CD14-positive monocyte (primary cell): ENCODE measurements at regions not wholly inside any gene's neighbourhood (a gene's known extent, or its start where the extent isn't known, plus 50 kb on each side); places are given as distances from the start of the nearest gene placed in this dataset.

Experiments used
- DNase-seq, 3 donors: peaks; one replicate each; pipeline ENCODE4 v3.0.0-alpha.2; 2011 to 2022
- H2AFZ ChIP-seq: 2 replicates; pipeline ENCODE4 v1.6.0; 2012; ENCODE audit warnings: mild to moderate bottlenecking, low read depth, low read length, inconsistent platforms; ENCODE audit not compliant: insufficient read depth, poor library complexity, severe bottlenecking
- H3K27ac ChIP-seq, 2 donors: 1 replicate in 1 of 2; 2 replicates in 1 of 2; pipeline ENCODE4 v1.5.1; 2012 to 2013; ENCODE audit warnings: low read length in 2 of 2, control low read depth in 1 of 2, inconsistent platforms in 1 of 2, low read depth in 1 of 2, mild to moderate bottlenecking in 1 of 2
- H3K27me3 ChIP-seq, 2 donors: one replicate each; pipeline versions ENCODE4 v1.6.0 to v1.6.1; 2011 to 2013; ENCODE audit warnings: low read length in 2 of 2; ENCODE audit not compliant: control insufficient read depth in 2 of 2, insufficient read depth in 2 of 2
- H3K36me3 ChIP-seq, 2 donors: replicated peaks in 1 of 2; 1 replicate in 1 of 2; 2 replicates in 1 of 2; pipeline versions ENCODE4 v1.5.1 to v1.6.1; 2012 to 2013; ENCODE audit warnings: low read length in 2 of 2, control low read depth in 1 of 2, inconsistent platforms in 1 of 2, mild to moderate bottlenecking in 1 of 2; ENCODE audit not compliant: insufficient read depth in 2 of 2, control insufficient read depth in 1 of 2
- H3K4me1 ChIP-seq, 2 donors: 1 replicate in 1 of 2; 2 replicates in 1 of 2; pipeline versions ENCODE4 v1.5.1 to v1.6.1; 2012 to 2013; ENCODE audit warnings: low read length in 2 of 2, control low read depth in 1 of 2, inconsistent platforms in 1 of 2, mild to moderate bottlenecking in 1 of 2, moderate library complexity in 1 of 2; ENCODE audit not compliant: insufficient read depth in 2 of 2, control insufficient read depth in 1 of 2
- H3K4me2 ChIP-seq: replicated peaks from 2 replicates; pipeline ENCODE3; 2012; ENCODE audit warnings: low read length, moderate library complexity, mild to moderate bottlenecking; ENCODE audit not compliant: poor library complexity, severe bottlenecking; ENCODE audit errors: extremely low read depth
- H3K4me3 ChIP-seq, 3 experiments: fragments of 200-600 bp in 1 of 3; sonication (generic) in 1 of 3; replicated peaks in 1 of 3; 1 replicate in 2 of 3; 2 replicates in 1 of 3; pipeline ENCODE4 v1.5.1; 2011 to 2013; ENCODE audit warnings: low read length in 3 of 3, mild to moderate bottlenecking in 3 of 3, control low read depth in 2 of 3, low read depth in 2 of 3, inconsistent platforms in 1 of 3, moderate library complexity in 1 of 3
- H3K79me2 ChIP-seq: 2 replicates; pipeline ENCODE4 v1.6.0; 2012; ENCODE audit warnings: mild to moderate bottlenecking, control low read depth, inconsistent platforms, low read length, moderate library complexity; ENCODE audit not compliant: insufficient read depth
- H3K9ac ChIP-seq: 2 replicates; pipeline ENCODE4 v1.6.0; 2017; ENCODE audit warnings: low read length, mild to moderate bottlenecking; ENCODE audit not compliant: insufficient read depth, poor library complexity, severe bottlenecking
- H3K9me3 ChIP-seq, 2 donors: replicated peaks in 1 of 2; 1 replicate in 1 of 2; 2 replicates in 1 of 2; pipeline versions ENCODE4 v1.5.1 to v1.6.1; 2012 to 2013; ENCODE audit warnings: low read length in 2 of 2, control low read depth in 1 of 2; ENCODE audit not compliant: control insufficient read depth in 1 of 2, insufficient read depth in 1 of 2
- H4K20me1 ChIP-seq: 2 replicates; pipeline ENCODE4 v1.6.0; 2012; ENCODE audit warnings: mild to moderate bottlenecking, low read length, control low read depth, moderate library complexity; ENCODE audit not compliant: insufficient read depth
- H3K27ac Mint-ChIP-seq, 7 donors: one replicate each; pipeline ENCODE4 v1.8.0; 2020; ENCODE audit warnings: mild to moderate bottlenecking in 7 of 7, mixed read lengths in 7 of 7, moderate library complexity in 6 of 7, inconsistent platforms in 2 of 7
- H3K27me3 Mint-ChIP-seq, 3 donors: one replicate each; pipeline ENCODE4 v1.8.0; 2021 to 2022; ENCODE audit warnings: low read depth in 3 of 3, mild to moderate bottlenecking in 3 of 3, mixed read lengths in 3 of 3, moderate library complexity in 3 of 3, inconsistent platforms in 1 of 3
- H3K36me3 Mint-ChIP-seq, 2 donors: one replicate each; pipeline ENCODE4 v1.8.0; 2020; ENCODE audit warnings: mixed read lengths in 2 of 2, inconsistent platforms in 1 of 2, mild to moderate bottlenecking in 1 of 2
- H3K4me1 Mint-ChIP-seq: one replicate; pipeline ENCODE4 v1.8.0; 2020; ENCODE audit warnings: mild to moderate bottlenecking, mixed read lengths
- H3K4me3 Mint-ChIP-seq, 2 donors: one replicate each; pipeline ENCODE4 v1.8.0; 2020; ENCODE audit warnings: mild to moderate bottlenecking in 2 of 2, mixed read lengths in 2 of 2, moderate library complexity in 1 of 2
- H3K9me3 Mint-ChIP-seq, 7 donors: one replicate each; pipeline ENCODE4 v1.8.0; 2020 to 2022; ENCODE audit warnings: mixed read lengths in 7 of 7, mild to moderate bottlenecking in 6 of 7, moderate library complexity in 6 of 7, inconsistent platforms in 2 of 7
- CTCF ChIP-seq: fragments of 200-600 bp; IDR thresholded peaks from one replicate; pipeline ENCODE4 v1.8.0; 2022; ENCODE audit warnings: antibody characterized with exemption, mild to moderate bottlenecking
- WGBS: methylation state at CpG from one replicate; pipeline ENCODE4 v1.1.5; 2013; ENCODE audit warnings: missing lambda C conversion rate; ENCODE audit not compliant: insufficient coverage; 5-methylcytosine and 5-hydroxymethylcytosine counted together
- intact Hi-C, 2 donors: fragments of 100-400 bp; cut with micrococcal nuclease; formaldehyde crosslinking; loops; one replicate each; pipeline versions ENCODE4 v1.15.0 to v1.15.1; 2023

DNA sequence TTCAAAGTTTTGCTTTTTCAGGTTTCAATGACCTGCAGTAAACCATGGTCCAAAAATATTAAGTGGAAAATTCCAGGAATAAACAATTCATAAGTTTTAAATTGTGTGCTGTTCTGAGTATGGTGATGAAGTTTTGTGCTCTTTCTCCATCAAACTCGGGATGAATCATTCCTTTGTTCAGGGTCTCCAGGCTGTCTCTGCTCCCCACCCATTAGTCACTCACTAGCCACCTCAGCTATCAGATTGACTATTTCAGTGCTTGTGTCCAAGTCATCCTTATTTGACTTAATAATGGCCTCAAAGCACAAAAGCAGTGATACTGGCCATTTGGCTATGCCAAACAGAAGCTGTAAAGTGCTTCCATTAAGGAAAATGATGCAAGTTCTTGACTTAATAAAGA lies 1140.4 kb downstream of the EFNB2 start:
- Histone ChIP-seq H3K27me3 (no peaks in the 10 kb centered on the region), H3K4me2 (no peak overlapping the region), H3K4me1 (no peaks in the 10 kb centered on the region), H3K9ac (no peak overlapping the region), H4K20me1 (no peaks in the 10 kb centered on the region), H2AFZ (no peak overlapping the region), H3K27ac (no peak overlapping the region), H3K36me3 (no peaks in the 10 kb centered on the region), H3K4me3 (no peak overlapping the region), H3K9me3 (peaks cover 5% of the 10 kb centered on the region in 2 donors), H3K79me2 (no peaks in the 10 kb centered on the region)
- intact Hi-C loops: no loop called here
- no peaks in the 10 kb centered on the region for H3K36me3 Mint-ChIP-seq
- no peak for TF ChIP-seq CTCF
- DNase-seq: no peak
- no peaks in the 10 kb centered on the region for H3K4me1 Mint-ChIP-seq
- no peaks in the 10 kb centered on the region for H3K27me3 Mint-ChIP-seq
- no peak overlapping the region for H3K4me3 Mint-ChIP-seq
- peaks cover 0 to 14% (median 3%) of the 10 kb centered on the region in 7 donors for H3K9me3 Mint-ChIP-seq
- no CpG with 5 or more reads among the region's 1 CpG for WGBS
- H3K27ac Mint-ChIP-seq: no peak overlapping the region

DNA sequence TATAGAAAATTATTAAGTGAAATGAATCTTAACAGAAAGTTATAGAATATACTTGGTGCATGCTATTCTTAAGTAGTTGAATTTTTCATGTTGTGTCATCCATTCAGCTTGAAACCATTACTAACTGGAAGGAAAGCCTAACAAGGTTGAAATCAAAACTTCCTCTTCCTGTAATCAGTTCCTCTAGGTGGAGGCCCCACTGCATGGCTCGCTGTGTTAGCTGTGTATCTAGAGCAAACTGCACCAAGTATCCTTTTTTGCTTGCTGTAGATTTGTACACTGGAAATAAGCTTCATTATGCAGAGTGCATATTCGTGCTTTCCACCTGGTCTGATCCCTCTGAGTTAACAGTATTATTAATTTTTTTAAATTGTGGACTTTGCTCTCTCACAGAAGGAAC lies 1146.1 kb downstream of the EFNB2 start:
- Mint-ChIP-seq H3K27me3 (no peaks in the 10 kb centered on the region), H3K27ac (no peak overlapping the region), H3K9me3 (peaks cover 0 to 8% (median 3%) of the 10 kb centered on the region in 7 donors), H3K36me3 (no peaks in the 10 kb centered on the region), H3K4me1 (no peaks in the 10 kb centered on the region), H3K4me3 (no peak overlapping the region)
- H2AFZ ChIP-seq: no peak overlapping the region
- H3K9me3 ChIP-seq: peaks cover 0 to 5% of the 10 kb centered on the region in 2 donors
- intact Hi-C loops: no loop called here
- WGBS: 67% methylated on average over 1 of the region's 2 CpGs
- no peak overlapping the region for H3K4me3 ChIP-seq
- no peak for DNase-seq
- no peak overlapping the region for H3K4me2 ChIP-seq
- H4K20me1 ChIP-seq: no peaks in the 10 kb centered on the region
- H3K27ac ChIP-seq: no peak overlapping the region
- no peak overlapping the region for H3K9ac ChIP-seq
- H3K36me3 ChIP-seq: no peaks in the 10 kb centered on the region
- H3K27me3 ChIP-seq: no peaks in the 10 kb centered on the region
- H3K4me1 ChIP-seq: no peaks in the 10 kb centered on the region
- no peak for TF ChIP-seq CTCF
- H3K79me2 ChIP-seq: no peaks in the 10 kb centered on the region
